DND-41 (cell line): ENCODE measurements at regions not wholly inside any gene's neighbourhood (a gene's known extent, or its start where the extent isn't known, plus 50 kb on each side); places are given as distances from the start of the nearest gene placed in this dataset.

Experiments
- EZH2 ChIP-seq: IDR thresholded peaks from 3 replicates; pipeline ENCODE4 v1.6.1; 2012; ENCODE audit warnings: borderline replicate concordance, low read depth, mild to moderate bottlenecking, moderate library complexity, low read length, inconsistent platforms; ENCODE audit not compliant: severe bottlenecking
- TF ChIP-seq, protein P1 (sequence below): IDR thresholded peaks from 2 replicates; pipeline ENCODE4 v1.5.1; 2012; ENCODE audit warnings: borderline replicate concordance, low read length, moderate library complexity, mild to moderate bottlenecking; ENCODE audit not compliant: poor library complexity, severe bottlenecking; ENCODE audit errors: extremely low read depth

DNA sequence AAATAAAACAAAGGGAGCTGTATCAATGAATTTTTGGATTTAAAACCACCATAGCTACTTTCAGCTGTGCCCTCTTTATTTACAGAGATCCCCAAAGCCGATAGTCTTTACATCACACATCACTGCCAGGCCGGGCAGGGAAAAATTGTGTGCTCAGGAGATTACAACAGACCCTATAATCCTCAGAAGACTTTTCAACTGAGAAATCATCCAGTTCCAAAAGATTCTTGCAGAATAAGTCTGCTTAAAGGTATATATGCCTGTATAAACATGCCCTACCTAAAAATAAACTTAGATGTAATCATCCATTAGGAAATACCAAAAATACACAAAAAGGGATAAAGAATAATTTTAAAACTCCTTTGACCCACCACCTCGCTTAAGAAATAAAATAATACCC lies 70.1 kb upstream of the MAP1LC3B2 start:
- TF ChIP-seq EZH2: no peak
- TF ChIP-seq, protein P1, sequence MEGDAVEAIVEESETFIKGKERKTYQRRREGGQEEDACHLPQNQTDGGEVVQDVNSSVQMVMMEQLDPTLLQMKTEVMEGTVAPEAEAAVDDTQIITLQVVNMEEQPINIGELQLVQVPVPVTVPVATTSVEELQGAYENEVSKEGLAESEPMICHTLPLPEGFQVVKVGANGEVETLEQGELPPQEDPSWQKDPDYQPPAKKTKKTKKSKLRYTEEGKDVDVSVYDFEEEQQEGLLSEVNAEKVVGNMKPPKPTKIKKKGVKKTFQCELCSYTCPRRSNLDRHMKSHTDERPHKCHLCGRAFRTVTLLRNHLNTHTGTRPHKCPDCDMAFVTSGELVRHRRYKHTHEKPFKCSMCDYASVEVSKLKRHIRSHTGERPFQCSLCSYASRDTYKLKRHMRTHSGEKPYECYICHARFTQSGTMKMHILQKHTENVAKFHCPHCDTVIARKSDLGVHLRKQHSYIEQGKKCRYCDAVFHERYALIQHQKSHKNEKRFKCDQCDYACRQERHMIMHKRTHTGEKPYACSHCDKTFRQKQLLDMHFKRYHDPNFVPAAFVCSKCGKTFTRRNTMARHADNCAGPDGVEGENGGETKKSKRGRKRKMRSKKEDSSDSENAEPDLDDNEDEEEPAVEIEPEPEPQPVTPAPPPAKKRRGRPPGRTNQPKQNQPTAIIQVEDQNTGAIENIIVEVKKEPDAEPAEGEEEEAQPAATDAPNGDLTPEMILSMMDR: no peak
